NCI-H2227 (cell line): ENCODE measurements at regions not wholly inside any gene's neighbourhood (a gene's known extent, or its start where the extent isn't known, plus 50 kb on each side); places are given as distances from the start of the nearest gene placed in this dataset.

Experiments used
- DNase-seq: peaks from one replicate; lab custom pipeline; 2025; ENCODE audit not compliant: unreplicated experiment; lab: John Stamatoyannopoulos, UW

- DNase-seq, result no peak
These were observed 129.3 kb downstream of the BUD13 start for GRCh38 chr11:116643521-116643920.

GRCh38 chr11:116642902-116643301, 129.9 kb downstream of the BUD13 start:
- no peak for DNase-seq

DNA sequence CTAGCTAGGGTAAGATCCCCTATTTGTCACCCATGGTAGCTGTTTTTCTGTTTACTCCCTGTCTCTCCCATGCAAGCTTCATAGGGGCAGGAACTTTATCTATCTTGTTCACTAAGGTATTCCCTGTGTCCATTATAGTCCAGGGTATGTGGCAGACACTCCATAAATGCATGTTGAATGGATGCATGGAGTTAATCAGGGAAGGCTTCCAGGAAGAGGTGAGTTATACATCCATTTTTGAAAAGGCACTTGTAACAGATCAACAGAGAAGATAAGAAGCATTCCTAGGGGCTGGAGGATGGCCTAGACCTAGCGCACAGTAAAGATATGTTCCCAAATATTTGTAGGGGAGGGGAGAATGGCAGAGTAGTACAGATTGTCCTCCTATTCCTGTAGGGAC, 130.3 kb downstream of the BUD13 start:
- DNase-seq, result no peak

- peak; percentile 74 for DNase-seq
These were observed 131.2 kb downstream of the BUD13 start for GRCh38 chr11:116641561-116642045.

DNA sequence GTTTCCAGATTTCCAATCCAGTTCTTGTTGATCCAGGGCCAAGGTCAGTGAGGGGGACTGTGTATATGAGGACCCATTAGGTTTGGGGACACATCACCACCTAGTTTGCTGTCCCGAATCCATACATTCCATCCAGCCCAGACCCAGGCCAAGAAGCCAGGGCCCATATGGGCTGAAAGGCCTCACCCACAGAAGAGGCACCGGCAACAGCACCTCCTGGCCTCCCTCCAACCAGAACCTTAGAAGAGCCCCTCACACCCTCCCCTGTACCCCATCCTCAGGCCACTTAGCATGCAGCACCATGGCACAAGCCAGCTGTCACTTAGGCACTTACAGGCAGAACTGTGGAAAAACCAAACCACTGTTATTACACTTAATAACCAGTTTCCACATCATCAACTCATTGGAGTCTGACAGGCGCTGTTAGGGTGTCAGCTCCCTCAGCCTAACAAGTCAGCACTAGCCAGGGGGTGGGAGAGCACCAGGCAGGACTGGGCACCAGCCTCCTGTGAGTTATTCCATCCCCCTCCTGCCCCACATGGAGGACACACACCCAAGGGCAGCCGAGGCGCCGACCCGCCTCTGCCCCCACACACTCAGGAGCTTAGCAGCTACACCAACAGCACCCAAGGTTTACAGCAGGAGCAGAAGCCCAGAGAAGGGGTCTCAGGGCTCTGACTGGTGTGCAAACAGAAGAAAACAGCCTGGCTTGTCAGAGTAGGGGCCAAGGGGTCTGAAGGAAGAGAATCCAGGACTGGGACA, 132.0 kb downstream of the BUD13 start:
- DNase-seq, result peak; percentile 45

GRCh38 chr11:116638463-116638862, 134.3 kb downstream of the BUD13 start:
- DNase-seq, result no peak

GRCh38 chr11:116637766-116638165, 135.0 kb downstream of the BUD13 start:
- no peak for DNase-seq

DNA sequence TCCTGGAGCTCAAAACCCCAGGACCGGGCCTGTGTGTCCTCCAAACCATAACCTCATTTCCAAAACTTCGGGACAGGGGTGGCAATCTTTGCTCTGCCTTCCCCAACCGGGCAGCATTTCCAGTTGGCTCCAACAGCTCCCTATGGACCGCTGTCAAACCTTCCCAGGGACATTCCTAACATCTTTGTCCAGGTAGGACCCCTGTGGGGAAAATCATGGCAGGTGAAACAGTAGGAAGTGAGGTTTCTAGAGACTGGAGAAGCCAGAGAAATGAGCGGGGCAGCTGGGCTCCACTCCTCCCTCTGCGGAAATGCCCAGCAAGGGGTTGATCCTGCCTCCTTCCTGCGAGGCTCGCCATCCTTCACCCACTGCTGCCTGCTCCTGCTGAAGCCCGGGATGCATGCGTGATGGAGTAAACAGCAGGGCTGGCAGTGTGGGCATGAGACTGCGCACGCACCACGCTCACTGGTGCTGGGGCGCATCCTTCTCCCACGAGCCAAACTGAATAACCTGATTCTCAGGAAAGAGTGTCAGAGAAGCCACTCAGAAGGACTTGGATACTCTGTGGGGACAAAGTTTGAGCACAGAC, 136.4 kb downstream of the BUD13 start:
- DNase-seq, result no peak

- DNase-seq, result no peak
These were observed 141.6 kb downstream of the BUD13 start for GRCh38 chr11:116631201-116631600.

DNA sequence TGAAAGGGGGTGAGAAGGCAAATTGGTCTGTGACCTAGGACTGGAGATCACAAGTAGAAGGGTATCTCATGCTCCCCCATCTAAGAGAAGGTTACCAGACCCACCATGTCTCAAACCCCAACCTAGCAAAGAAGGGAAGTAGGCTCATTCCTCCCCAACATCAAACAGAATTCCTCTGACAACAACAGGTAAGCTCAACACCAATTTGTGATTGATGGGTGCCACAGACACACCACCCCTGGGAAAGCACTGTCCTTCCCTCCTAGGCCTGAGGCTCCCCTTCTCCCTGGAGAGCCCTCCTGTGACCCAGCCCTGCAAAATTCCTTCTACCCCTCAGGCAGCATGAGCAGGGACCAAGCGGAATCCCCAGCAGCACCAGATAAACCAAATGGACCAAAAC, 154.3 kb downstream of the BUD13 start:
- DNase-seq, result no peak

DNA sequence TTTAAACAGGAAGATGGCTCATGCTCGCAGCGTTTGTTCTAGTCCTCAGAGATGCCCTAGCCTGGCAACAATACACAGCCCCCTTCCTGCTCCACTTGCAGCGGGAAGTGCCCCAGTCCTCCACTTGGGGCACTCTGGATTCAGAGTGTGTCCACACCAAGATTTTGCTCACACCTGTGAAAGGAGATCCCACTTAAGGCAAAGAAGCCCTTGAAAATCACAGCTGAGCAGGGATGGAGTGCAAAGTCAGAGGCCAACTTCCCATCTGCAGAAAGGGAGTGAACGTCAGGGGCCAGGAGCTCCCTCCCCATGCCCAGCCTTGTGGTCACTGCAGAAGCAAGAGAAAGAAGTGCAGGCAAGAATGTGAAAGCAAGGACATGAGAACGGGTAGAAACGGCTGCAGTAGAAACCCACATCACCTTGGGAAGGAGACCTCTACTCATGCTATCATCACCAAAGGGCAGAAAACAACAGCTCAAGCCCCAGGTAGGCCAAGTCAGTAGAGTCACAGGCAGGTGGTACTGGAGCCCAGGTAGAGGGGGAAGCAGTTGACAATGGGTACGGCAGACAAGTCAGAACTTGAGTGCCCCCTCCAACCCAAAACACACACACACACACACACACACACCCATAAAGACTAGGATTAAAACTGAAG, 157.4 kb downstream of the BUD13 start:
- DNase-seq, result no peak

DNA sequence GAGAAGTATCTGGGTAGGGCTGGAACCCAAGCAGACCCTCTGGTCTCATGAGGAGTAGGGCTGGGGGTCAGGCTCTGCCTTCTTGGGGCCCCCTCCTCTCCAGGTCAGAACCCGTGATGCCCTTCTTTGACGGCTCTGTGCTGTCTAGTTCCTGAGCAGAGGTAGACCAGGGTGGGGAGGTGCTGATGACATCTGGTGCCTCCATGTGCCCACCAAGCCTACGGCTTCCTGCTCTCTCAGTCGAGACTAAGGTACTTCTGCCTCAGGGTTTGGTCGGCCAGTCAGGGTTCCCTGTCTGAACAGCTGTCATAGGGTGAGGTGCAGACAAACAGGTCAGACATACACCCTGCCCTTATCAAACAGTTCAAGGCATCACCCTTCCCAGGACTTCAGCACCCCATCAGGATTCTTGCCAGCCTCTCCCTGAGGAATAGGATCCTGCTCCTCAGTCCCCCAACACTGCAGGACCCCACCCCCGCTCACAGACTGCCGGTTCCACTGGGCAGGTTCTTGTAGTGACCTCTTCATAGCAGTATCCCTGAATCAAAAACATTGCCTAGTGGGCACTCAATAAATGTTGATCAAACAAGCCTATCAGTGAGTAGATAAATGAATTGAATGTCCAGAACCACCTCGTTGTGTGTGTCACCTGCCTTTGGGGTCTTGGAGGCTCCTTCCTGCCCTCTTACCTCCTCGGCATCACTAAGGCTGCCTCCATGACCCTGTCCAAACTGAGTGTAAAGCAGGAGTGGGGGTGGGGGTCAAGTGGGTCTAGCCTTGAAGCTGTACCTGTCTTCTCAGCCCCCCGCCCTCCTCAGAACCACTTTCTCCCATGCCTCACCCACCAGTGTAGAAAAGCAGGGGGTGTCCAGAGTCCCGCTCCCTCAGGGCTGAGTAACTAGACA, 158.2 kb downstream of the BUD13 start:
- DNase-seq, result no peak

- no peak for DNase-seq
These were observed 159.4 kb downstream of the BUD13 start for GRCh38 chr11:116613206-116613875.

DNA sequence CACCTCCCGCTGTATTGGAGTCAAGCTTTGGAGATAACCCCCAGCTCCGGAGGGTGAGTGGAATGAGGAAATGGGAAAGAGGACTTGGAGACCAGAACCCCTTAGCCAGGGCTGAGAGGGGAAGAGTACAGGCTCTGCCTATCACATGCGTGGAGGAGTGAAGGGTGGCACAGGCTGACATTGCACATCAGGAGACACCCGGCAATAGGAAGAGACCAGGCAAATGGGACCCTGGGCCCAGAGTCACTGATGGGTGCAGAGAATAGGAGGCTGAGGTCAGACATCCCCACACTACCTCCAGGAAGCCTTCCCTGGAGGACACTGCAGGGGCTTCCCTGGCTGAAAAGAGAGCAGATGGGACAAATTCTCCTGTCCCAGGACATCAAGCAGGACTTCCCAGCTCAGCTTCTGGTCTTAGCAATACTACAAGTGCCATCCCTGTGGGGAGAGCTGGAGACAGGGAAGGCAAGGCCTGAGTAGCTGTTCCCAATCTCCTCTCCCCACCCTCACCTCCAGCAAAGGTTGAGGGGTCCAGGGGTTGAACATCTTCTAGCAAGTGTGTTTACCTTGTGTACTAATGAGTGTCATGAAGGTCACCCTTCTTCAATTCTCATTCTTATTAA, 160.7 kb downstream of the BUD13 start:
- DNase-seq, result no peak

- DNase-seq, result no peak
These were observed 162.6 kb downstream of the BUD13 start for GRCh38 chr11:116610190-116610589.

GRCh38 chr11:116607027-116607426, 165.8 kb downstream of the BUD13 start:
- DNase-seq, result no peak

DNA sequence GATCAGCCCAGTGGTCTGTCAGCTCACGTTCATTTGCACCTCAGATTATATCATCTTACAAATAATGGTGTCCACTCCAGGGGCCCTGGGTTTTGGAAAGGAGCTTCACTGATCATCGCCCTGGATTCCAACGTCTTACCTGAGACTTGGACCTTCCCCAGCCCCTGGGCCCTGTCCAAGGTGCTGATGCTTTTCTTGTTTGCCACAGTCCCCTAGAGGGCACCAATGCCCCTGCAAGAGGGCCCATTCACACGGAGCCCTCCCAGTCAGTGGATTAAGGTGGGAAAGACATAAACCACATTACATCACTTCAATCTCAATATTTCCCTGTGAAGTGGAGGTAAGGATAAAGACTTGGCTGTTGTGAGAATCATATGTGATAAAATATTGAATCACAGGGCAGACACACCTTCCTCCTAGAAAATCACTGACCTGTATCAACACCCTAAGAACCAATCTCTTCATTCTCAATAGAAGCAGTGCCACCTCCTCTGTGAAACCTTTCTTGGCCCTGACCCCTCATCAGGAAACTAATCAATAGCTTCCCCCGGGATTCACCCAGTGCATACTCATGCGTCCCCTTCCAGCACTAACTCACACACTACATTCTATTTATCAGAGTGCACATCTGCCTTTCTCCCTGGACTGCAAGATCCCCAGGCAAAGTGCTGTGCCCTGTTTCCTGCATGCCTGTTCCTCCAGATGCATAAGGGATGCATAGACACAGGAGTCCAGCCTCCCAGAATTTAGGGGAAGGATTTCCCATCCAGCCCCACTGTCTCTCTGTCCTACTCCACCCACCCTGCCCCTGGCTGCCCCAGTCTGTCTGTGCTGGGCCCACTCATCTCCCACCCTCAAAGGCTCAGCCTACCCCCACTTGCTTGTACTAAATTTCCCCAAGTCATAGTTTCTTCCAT, 167.0 kb downstream of the BUD13 start:
- DNase-seq, result no peak

GRCh38 chr11:116603728-116604323, 169.0 kb downstream of the BUD13 start:
- no peak for DNase-seq

DNA sequence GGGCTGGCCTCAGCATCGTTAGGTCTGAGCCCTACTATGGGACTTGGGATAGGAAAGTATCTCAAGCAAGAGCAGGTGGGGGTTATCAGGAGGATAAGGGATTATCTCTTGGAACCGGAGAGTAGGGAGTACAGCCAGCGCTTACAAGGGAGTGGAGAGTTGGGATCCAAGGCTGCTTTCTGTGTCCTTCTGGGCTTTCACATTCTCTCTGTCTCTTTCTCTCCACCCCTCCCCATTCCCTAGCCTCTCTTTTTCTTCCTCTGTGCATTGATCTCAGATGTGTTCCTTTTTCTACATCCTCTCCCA, 170.2 kb downstream of the BUD13 start:
- DNase-seq, result no peak
